HCT116 (cell line): ENCODE measurements at regions not wholly inside any gene's neighbourhood (a gene's known extent, or its start where the extent isn't known, plus 50 kb on each side); places are given as distances from the start of the nearest gene placed in this dataset.

Experiments
- CEBPB ChIP-seq: IDR thresholded peaks from 2 replicates; pipeline ENCODE4 v1.6.1; 2012; ENCODE audit warnings: low read depth
- JUND ChIP-seq: IDR thresholded peaks from 2 replicates; pipeline ENCODE4 v1.6.1; 2012
- POLR2A ChIP-seq: IDR thresholded peaks from 2 replicates; pipeline ENCODE4 v1.7.0; 2011; ENCODE audit warnings: borderline replicate concordance; ENCODE audit not compliant: insufficient read depth, insufficient read length; ENCODE audit errors: extremely low read depth
- SP1 ChIP-seq: IDR thresholded peaks from 2 replicates; pipeline ENCODE4 v1.6.1; 2012; ENCODE audit warnings: low read depth
- TF ChIP-seq, protein P1 (sequence below): IDR thresholded peaks from 2 replicates; pipeline ENCODE4 v1.6.1; 2011; ENCODE audit warnings: mild to moderate bottlenecking, low read length, moderate library complexity; ENCODE audit not compliant: insufficient replicate concordance; ENCODE audit errors: extremely low read depth
- TF ChIP-seq, protein P2 (sequence below), 3 experiments: fragments of 200-600 bp in 1 of 3; sonication (generic) in 1 of 3; IDR thresholded peaks in 2 of 3; conservative IDR thresholded peaks in 1 of 3; 2 replicates each; pipeline ENCODE4 v1.5.1; 2012 to 2017; ENCODE audit warnings: low read depth in 2 of 3, low read length in 2 of 3, antibody characterized with exemption in 1 of 3, borderline replicate concordance in 1 of 3, control low read depth in 1 of 3, mild to moderate bottlenecking in 1 of 3, mixed read lengths in 1 of 3, mixed run types in 1 of 3, moderate library complexity in 1 of 3; ENCODE audit not compliant: insufficient read depth in 1 of 3

DNA sequence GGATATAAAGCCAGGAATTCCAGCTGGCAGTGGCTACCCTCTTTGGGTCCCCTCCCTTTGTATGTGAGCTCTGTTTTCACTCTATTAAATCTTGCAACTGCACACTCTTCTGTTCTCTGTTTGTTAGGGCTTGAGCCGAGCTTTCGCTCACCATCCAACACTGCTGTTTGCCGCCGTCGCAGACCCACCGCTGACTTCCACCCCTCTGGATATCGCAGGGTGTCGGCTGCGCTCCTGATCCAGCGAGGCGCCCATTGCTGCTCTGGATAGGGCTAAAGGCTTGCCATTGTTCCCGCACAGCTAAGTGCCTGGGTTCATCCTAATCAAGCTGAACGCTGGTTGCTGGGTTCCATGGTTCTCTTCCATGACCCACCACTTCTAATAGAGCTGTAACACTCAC lies 1433.5 kb upstream of the ADGRB3 start:
- TF ChIP-seq, protein P1, sequence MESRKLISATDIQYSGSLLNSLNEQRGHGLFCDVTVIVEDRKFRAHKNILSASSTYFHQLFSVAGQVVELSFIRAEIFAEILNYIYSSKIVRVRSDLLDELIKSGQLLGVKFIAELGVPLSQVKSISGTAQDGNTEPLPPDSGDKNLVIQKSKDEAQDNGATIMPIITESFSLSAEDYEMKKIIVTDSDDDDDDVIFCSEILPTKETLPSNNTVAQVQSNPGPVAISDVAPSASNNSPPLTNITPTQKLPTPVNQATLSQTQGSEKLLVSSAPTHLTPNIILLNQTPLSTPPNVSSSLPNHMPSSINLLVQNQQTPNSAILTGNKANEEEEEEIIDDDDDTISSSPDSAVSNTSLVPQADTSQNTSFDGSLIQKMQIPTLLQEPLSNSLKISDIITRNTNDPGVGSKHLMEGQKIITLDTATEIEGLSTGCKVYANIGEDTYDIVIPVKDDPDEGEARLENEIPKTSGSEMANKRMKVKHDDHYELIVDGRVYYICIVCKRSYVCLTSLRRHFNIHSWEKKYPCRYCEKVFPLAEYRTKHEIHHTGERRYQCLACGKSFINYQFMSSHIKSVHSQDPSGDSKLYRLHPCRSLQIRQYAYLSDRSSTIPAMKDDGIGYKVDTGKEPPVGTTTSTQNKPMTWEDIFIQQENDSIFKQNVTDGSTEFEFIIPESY: no peak
- TF ChIP-seq, protein P2, sequence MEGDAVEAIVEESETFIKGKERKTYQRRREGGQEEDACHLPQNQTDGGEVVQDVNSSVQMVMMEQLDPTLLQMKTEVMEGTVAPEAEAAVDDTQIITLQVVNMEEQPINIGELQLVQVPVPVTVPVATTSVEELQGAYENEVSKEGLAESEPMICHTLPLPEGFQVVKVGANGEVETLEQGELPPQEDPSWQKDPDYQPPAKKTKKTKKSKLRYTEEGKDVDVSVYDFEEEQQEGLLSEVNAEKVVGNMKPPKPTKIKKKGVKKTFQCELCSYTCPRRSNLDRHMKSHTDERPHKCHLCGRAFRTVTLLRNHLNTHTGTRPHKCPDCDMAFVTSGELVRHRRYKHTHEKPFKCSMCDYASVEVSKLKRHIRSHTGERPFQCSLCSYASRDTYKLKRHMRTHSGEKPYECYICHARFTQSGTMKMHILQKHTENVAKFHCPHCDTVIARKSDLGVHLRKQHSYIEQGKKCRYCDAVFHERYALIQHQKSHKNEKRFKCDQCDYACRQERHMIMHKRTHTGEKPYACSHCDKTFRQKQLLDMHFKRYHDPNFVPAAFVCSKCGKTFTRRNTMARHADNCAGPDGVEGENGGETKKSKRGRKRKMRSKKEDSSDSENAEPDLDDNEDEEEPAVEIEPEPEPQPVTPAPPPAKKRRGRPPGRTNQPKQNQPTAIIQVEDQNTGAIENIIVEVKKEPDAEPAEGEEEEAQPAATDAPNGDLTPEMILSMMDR (IDR thresholded peaks at IDR 0.05 in 2 of 3, conservative IDR thresholded peaks at IDR 0.05 in 1 of 3; ENCODE audit: borderline replicate concordance in 1 of 3, insufficient read depth in 1 of 3, low read depth in 2 of 3, low read length in 2 of 3): no peak
- TF ChIP-seq CEBPB (no peak), SP1 (no peak), POLR2A (no peak), JUND (no peak)
